ENCODE measurements at regions not wholly inside any gene's neighbourhood (a gene's known extent, or its start where the extent isn't known, plus 50 kb on each side); places are given as distances from the start of the nearest gene placed in this dataset.
"Not testable (repeated sequence)": the region's sequence is repeated elsewhere in the genome, so short reads cannot be mapped to it uniquely, and the experiment has no call there.

- not testable (repeated sequence) for FAIRE-seq; H3K27me3 ChIP-seq (ENCODE audit: control insufficient read depth, insufficient read depth, low read length); H3K36me3 ChIP-seq (ENCODE audit: control insufficient read depth, insufficient read depth, low read length); DNase-seq (ENCODE audit: low read depth); H3K4me3 ChIP-seq (ENCODE audit: low read depth, low read length)
Measured at GRCh38 chr9:95391271-95391670, 73.8 kb upstream of the FANCC start.

- Histone ChIP-seq H3K27me3 (ENCODE audit: control insufficient read depth, insufficient read depth, low read length) (no peaks in the 10 kb centered on the region), H3K36me3 (ENCODE audit: control insufficient read depth, insufficient read depth, low read length) (no peaks in the 10 kb centered on the region), H3K4me3 (ENCODE audit: low read depth, low read length) (no peak overlapping the region)
- DNase-seq (ENCODE audit: low read depth): no peak
- TF ChIP-seq CTCF (IDR thresholded peaks at IDR 0.05; ENCODE audit: insufficient read depth, low read length, severe bottlenecking): no peak
- FAIRE-seq: no peak
Measured at GRCh38 chr9:95389373-95389772, 71.9 kb upstream of the FANCC start.

GRCh38 chr9:95386843-95387242 is 69.3 kb upstream of the FANCC start:
- FAIRE-seq (no peak), DNase-seq (ENCODE audit: low read depth) (no peak)
- Histone ChIP-seq H3K36me3 (ENCODE audit: control insufficient read depth, insufficient read depth, low read length) (no peaks in the 10 kb centered on the region), H3K27me3 (ENCODE audit: control insufficient read depth, insufficient read depth, low read length) (no peaks in the 10 kb centered on the region), H3K4me3 (ENCODE audit: low read depth, low read length) (no peak overlapping the region)
- TF ChIP-seq CTCF (IDR thresholded peaks at IDR 0.05; ENCODE audit: insufficient read depth, low read length, severe bottlenecking): no peak

GRCh38 chr9:95385521-95385920 is 68.0 kb upstream of the FANCC start:
- no peak overlapping the region for H3K4me3 ChIP-seq (ENCODE audit: low read depth, low read length)
- H3K27me3 ChIP-seq (ENCODE audit: control insufficient read depth, insufficient read depth, low read length): no peaks in the 10 kb centered on the region
- no peaks in the 10 kb centered on the region for H3K36me3 ChIP-seq (ENCODE audit: control insufficient read depth, insufficient read depth, low read length)
- FAIRE-seq (no peak), DNase-seq (ENCODE audit: low read depth) (no peak)
- no peak for TF ChIP-seq CTCF (IDR thresholded peaks at IDR 0.05; ENCODE audit: insufficient read depth, low read length, severe bottlenecking)

- Histone ChIP-seq H3K36me3 (ENCODE audit: control insufficient read depth, insufficient read depth, low read length) (no peaks in the 10 kb centered on the region), H3K4me3 (ENCODE audit: low read depth, low read length) (no peak overlapping the region), H3K27me3 (ENCODE audit: control insufficient read depth, insufficient read depth, low read length) (no peaks in the 10 kb centered on the region)
- TF ChIP-seq CTCF (IDR thresholded peaks at IDR 0.05; ENCODE audit: insufficient read depth, low read length, severe bottlenecking): no peak
- DNase-seq (ENCODE audit: low read depth) (no peak), FAIRE-seq (no peak)
Measured at GRCh38 chr9:95383845-95384244, 66.3 kb upstream of the FANCC start.

GRCh38 chr9:95383185-95383676 is 65.7 kb upstream of the FANCC start:
- FAIRE-seq (no peak), DNase-seq (ENCODE audit: low read depth) (peak; percentile 41)
- H3K36me3 ChIP-seq (ENCODE audit: control insufficient read depth, insufficient read depth, low read length): no peaks in the 10 kb centered on the region
- TF ChIP-seq CTCF (IDR thresholded peaks at IDR 0.05; ENCODE audit: insufficient read depth, low read length, severe bottlenecking): no peak
- H3K27me3 ChIP-seq (ENCODE audit: control insufficient read depth, insufficient read depth, low read length): no peaks in the 10 kb centered on the region
- H3K4me3 ChIP-seq (ENCODE audit: low read depth, low read length): no peak overlapping the region

Data from bronchial epithelial cell (primary cell).